WERI-Rb-1 (cell line): ENCODE measurements at regions not wholly inside any gene's neighbourhood (a gene's known extent, or its start where the extent isn't known, plus 50 kb on each side); places are given as distances from the start of the nearest gene placed in this dataset.

ENCODE experiments used
- DNase-seq: peaks from one replicate; pipeline ENCODE4 v3.0.0-alpha.2; 2020
- H3K27ac ChIP-seq: fragments of 250-450 bp; sonication (Bioruptor Pico); 2 replicates; pipeline ENCODE4 v1.5.1; 2020; ENCODE audit warnings: mild to moderate bottlenecking, moderate library complexity
- H3K27me3 ChIP-seq: fragments of 250-450 bp; sonication (Bioruptor Pico); 2 replicates; pipeline ENCODE4 v1.5.1; 2021; ENCODE audit warnings: mild to moderate bottlenecking, low read depth, moderate library complexity; ENCODE audit not compliant: insufficient read depth, severe bottlenecking
- H3K36me3 ChIP-seq: fragments of 250-450 bp; sonication (Bioruptor Pico); 2 replicates; pipeline ENCODE4 v1.5.1; 2020; ENCODE audit warnings: mild to moderate bottlenecking, moderate library complexity
- H3K4me3 ChIP-seq: 2 replicates; pipeline ENCODE4 v1.5.1; 2011; ENCODE audit warnings: low read depth, mild to moderate bottlenecking, control low read depth, low read length
- H3K9me3 ChIP-seq: fragments of 250-450 bp; sonication (Bioruptor Pico); 2 replicates; pipeline ENCODE4 v1.5.1; 2021; ENCODE audit warnings: mild to moderate bottlenecking, moderate library complexity; ENCODE audit not compliant: severe bottlenecking
- TF ChIP-seq, protein P1 (sequence below): IDR thresholded peaks from 2 replicates; pipeline ENCODE4 v1.5.1; 2011; ENCODE audit warnings: low read depth, mild to moderate bottlenecking, control low read depth, inconsistent platforms, low read length

DNA sequence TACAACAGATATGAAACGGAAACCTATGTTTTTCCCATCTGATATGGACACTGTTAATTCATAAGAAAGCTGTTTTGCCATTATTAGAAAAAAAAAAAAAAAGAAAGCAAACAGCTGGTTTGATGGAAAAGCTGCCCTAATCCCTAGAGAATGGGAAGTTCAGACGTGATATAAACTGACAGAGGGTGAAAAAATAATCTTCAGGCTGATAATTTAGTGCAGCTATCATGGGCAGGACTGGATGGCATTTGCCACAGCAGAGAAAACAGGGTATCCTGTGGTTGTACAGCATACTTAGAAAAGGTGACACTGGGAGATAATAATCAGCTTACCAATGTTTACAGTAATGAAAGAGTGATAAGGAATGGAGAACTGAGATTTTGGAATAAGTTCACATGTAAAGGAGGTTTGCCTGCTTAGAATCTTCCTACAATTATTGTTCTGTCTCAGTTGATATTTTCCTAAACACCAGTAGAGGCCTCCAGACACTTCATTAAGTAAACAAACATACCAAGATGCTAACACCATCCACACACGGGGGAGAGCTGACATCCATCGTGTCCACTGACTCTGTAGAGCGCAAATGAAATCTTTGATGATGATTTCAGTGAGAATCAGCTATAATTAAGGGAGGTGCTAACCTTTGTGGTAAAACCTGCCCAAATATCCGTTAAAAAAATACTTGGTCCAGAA, 211.6 kb upstream of the MMADHC start:
- TF ChIP-seq, protein P1, sequence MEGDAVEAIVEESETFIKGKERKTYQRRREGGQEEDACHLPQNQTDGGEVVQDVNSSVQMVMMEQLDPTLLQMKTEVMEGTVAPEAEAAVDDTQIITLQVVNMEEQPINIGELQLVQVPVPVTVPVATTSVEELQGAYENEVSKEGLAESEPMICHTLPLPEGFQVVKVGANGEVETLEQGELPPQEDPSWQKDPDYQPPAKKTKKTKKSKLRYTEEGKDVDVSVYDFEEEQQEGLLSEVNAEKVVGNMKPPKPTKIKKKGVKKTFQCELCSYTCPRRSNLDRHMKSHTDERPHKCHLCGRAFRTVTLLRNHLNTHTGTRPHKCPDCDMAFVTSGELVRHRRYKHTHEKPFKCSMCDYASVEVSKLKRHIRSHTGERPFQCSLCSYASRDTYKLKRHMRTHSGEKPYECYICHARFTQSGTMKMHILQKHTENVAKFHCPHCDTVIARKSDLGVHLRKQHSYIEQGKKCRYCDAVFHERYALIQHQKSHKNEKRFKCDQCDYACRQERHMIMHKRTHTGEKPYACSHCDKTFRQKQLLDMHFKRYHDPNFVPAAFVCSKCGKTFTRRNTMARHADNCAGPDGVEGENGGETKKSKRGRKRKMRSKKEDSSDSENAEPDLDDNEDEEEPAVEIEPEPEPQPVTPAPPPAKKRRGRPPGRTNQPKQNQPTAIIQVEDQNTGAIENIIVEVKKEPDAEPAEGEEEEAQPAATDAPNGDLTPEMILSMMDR, result peak; percentile 27; the same call in 1 of the 2 replicates
- H3K9me3 ChIP-seq, result no peaks in the 10 kb centered on the region
- no peak overlapping the region for H3K27ac ChIP-seq
- H3K27me3 ChIP-seq, result no peaks in the 10 kb centered on the region
- H3K36me3 ChIP-seq, result no peaks in the 10 kb centered on the region
- DNase-seq, result no peak
- H3K4me3 ChIP-seq, result no peak overlapping the region

DNA sequence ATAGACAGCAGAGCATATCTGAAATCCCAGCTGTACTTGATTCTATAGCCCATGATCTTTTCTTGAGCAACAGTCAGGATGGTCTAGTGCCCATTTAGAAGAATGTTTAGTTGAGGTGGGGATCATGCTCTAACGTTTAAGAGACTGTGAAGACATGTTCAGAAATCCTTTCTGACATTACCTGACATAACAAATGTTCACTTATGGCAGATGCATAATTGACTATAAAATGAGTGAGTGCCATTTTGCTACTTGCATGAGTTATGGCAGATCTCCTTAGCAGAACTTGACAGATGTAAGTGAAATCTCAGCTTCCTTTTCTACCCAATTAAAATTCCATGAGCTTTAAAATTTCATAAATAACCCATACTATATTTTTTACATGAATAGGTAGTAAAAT, 209.5 kb upstream of the MMADHC start:
- DNase-seq, result no peak
- Histone ChIP-seq H3K4me3 (no peak overlapping the region), H3K27me3 (no peaks in the 10 kb centered on the region), H3K27ac (no peak overlapping the region), H3K36me3 (no peaks in the 10 kb centered on the region), H3K9me3 (no peaks in the 10 kb centered on the region)
- TF ChIP-seq, protein P1, result no peak

DNA sequence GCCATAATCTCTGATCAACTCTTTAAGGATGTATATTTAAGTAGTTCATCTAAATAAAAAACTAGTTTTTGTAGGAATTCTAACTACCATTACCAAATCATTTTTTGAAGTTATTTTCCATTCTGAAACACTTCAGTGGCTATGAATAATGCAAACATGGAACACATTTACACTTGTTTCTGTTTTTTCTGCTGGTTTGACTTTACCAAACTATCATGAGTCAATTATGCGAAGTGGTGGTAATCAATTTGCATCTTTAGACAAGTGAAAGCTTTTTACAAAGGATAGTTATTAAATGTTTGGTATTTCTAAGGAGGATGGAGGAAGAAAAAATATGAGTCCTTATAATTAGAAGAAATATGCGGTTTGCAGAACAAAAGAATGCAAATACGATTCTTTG, 202.0 kb upstream of the MMADHC start:
- Histone ChIP-seq H3K9me3 (no peaks in the 10 kb centered on the region), H3K27me3 (no peaks in the 10 kb centered on the region), H3K36me3 (no peaks in the 10 kb centered on the region), H3K27ac (no peak overlapping the region), H3K4me3 (no peak overlapping the region)
- TF ChIP-seq, protein P1, result no peak
- no peak for DNase-seq

DNA sequence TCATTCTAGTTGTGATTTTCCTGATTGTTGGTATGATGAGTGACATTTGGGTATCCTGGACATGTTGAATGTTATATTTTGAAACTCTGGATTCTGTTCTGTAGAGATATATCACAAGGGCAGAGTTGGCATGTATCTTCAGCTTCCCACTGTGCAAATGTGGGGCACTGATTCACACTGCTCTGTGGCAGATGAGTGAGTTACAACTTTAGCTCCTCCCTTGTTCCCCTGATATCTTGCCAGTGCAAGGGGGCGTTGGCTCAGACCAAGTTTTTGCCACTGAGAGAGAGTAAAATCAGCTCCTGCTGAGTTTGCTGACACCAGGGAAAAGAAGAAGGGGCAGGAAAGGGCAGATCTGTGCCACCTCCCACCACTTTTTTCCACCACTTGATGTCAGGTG, 199.6 kb upstream of the MMADHC start:
- DNase-seq, result no peak
- Histone ChIP-seq H3K27ac (no peak overlapping the region), H3K9me3 (no peaks in the 10 kb centered on the region), H3K4me3 (no peak overlapping the region), H3K36me3 (no peaks in the 10 kb centered on the region), H3K27me3 (no peaks in the 10 kb centered on the region)
- TF ChIP-seq, protein P1, result no peak

DNA sequence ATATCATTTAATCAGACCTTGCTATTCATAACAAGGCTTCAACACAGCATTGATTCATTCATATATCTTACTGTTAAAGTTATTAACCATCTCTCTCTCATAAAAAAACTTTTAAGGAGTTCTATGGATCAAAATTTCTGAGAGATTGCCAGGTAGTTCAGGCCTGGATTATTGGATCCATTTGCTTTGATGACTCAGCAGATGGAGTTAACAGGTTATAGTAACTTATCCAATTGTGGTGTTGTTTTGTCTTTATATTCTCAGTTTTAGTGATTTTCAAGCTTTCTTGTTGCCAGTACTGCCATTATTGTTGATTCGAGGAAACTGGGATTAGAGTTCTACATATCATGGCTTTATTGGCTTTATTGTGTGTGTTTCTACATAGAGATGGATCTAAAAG, 195.7 kb upstream of the MMADHC start:
- H3K9me3 ChIP-seq, result no peaks in the 10 kb centered on the region
- no peak for DNase-seq
- no peaks in the 10 kb centered on the region for H3K36me3 ChIP-seq
- H3K27me3 ChIP-seq, result no peaks in the 10 kb centered on the region
- H3K4me3 ChIP-seq, result no peak overlapping the region
- TF ChIP-seq, protein P1, result no peak
- H3K27ac ChIP-seq, result no peak overlapping the region

DNA sequence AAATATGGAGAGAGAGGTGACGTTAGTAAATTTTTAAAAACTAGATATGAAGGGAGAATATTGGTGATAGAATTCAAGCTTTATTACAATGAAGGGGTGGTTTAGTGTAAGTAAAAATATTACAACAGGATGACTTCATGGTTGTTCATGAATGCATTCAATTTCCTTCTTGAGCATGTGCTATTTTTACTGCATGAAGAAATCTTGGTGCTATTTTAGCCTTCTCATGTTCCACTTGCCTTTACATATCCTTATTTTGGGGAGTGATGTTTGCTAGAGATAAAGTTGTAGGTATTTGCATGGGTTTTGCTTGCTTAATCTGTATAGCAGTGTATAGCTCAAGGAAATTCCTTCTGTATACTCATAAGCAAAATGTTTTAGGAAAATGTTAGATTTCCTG, 195.0 kb upstream of the MMADHC start:
- no peak for DNase-seq
- no peak overlapping the region for H3K4me3 ChIP-seq
- TF ChIP-seq, protein P1, result no peak
- H3K9me3 ChIP-seq, result no peaks in the 10 kb centered on the region
- H3K27me3 ChIP-seq, result no peaks in the 10 kb centered on the region
- no peak overlapping the region for H3K27ac ChIP-seq
- no peaks in the 10 kb centered on the region for H3K36me3 ChIP-seq
